ENCODE measurements at regions not wholly inside any gene's neighbourhood (a gene's known extent, or its start where the extent isn't known, plus 50 kb on each side); places are given as distances from the start of the nearest gene placed in this dataset.

DNA sequence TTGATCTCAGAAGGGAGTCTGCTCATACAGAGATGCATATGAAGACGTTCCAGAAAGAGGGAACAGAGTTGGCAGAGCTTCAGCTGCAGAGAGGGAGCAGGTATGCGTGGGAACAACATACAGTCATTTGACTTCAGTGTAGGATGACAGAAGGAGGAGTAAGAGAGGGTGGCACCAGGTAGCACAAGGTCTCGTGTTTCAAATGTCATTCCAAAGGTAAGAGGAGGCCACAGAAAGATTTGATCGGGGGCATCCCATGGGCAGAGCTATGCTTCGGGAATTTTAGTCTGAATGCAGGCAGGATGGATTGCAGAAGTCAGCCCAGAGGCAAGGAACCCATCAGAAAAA, 367.1 kb downstream of the CDK5RAP2 start:
- TF ChIP-seq EP300 (IDR thresholded peaks at IDR 0.05; ENCODE audit: low read depth) = no peak
- TF ChIP-seq, protein P1, sequence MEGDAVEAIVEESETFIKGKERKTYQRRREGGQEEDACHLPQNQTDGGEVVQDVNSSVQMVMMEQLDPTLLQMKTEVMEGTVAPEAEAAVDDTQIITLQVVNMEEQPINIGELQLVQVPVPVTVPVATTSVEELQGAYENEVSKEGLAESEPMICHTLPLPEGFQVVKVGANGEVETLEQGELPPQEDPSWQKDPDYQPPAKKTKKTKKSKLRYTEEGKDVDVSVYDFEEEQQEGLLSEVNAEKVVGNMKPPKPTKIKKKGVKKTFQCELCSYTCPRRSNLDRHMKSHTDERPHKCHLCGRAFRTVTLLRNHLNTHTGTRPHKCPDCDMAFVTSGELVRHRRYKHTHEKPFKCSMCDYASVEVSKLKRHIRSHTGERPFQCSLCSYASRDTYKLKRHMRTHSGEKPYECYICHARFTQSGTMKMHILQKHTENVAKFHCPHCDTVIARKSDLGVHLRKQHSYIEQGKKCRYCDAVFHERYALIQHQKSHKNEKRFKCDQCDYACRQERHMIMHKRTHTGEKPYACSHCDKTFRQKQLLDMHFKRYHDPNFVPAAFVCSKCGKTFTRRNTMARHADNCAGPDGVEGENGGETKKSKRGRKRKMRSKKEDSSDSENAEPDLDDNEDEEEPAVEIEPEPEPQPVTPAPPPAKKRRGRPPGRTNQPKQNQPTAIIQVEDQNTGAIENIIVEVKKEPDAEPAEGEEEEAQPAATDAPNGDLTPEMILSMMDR (IDR thresholded peaks at IDR 0.05) = no peak
- TF ChIP-seq POLR2A (IDR thresholded peaks at IDR 0.05) = no peak
- no peak for TF ChIP-seq POLR2AphosphoS5 (IDR thresholded peaks at IDR 0.05)
- Histone ChIP-seq H3K27me3 (no peaks in the 10 kb centered on the region), H3K36me3 (no peaks in the 10 kb centered on the region), H3K9me3 (no peaks in the 10 kb centered on the region), H3K4me1 (no peaks in the 10 kb centered on the region), H3K27ac (no peak overlapping the region), H3K4me3 (no peak overlapping the region)
- 55 to 58% methylated on average over 5 of the region's 5 CpGs for WGBS, 2 donors (ENCODE audit: low coverage in 1 of 2)
- no peak for DNase-seq
- intact Hi-C loops (cut with DNase I; ENCODE audit: low total_unique reads) (no loop called here), in situ Hi-C loops (cut with MboI; ENCODE audit: low pct_ligation_motif_present in 1 of 4, low pct_unique_long_range_greater_than_20kb in 1 of 4, low sequenced_read_pairs in 3 of 4) (no loop called here)

DNA sequence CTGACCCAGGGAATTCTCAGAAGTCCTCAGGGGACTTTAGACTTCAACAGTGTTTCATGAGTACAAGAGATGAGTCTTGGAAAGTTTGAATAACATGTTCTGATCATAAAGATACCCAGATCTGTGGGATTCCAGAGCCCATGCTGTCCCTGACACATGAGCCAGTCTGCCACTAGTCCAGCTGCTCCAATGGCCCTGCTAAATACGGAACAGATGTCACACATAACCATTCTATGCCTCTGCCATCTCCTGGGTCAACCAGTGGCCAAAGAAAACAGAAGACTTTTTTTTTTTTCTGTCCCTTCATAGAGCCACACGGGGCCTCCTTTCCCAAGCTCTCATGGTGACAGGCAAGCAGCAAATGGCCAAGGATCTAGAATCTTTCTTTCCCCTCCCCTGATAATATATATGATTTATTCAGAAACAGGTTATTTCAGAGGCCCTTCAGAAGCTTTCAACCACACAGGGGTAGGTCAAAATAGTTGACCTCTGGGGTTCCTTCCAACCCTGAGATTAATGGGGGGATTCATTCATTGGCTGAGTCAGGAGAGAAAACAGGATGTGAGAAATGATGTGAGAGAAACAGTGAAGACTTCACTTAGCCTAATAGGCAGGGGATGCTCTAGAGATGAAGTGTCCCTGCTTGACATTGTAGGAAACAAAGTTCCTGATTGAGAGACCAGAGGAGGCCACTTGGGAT, 367.7 kb downstream of the CDK5RAP2 start:
- Histone ChIP-seq H3K27ac (no peak overlapping the region), H3K36me3 (no peaks in the 10 kb centered on the region), H3K27me3 (no peaks in the 10 kb centered on the region), H3K4me3 (no peak overlapping the region), H3K4me1 (no peaks in the 10 kb centered on the region), H3K9me3 (no peaks in the 10 kb centered on the region)
- TF ChIP-seq POLR2AphosphoS5 (IDR thresholded peaks at IDR 0.05) (no peak), POLR2A (IDR thresholded peaks at IDR 0.05) (no peak), EP300 (IDR thresholded peaks at IDR 0.05; ENCODE audit: low read depth) (no peak)
- TF ChIP-seq, protein P1 (IDR thresholded peaks at IDR 0.05) = no peak
- intact Hi-C loops (cut with DNase I; ENCODE audit: low total_unique reads) (no loop called here), in situ Hi-C loops (cut with MboI; ENCODE audit: low pct_ligation_motif_present in 1 of 4, low pct_unique_long_range_greater_than_20kb in 1 of 4, low sequenced_read_pairs in 3 of 4) (no loop called here)
- no peak for DNase-seq
- WGBS, 2 donors (ENCODE audit: low coverage in 1 of 2) = 51% methylated on average over 2 of the region's 2 CpGs; no CpG with 5 or more reads in 1 of the 2 donors

DNA sequence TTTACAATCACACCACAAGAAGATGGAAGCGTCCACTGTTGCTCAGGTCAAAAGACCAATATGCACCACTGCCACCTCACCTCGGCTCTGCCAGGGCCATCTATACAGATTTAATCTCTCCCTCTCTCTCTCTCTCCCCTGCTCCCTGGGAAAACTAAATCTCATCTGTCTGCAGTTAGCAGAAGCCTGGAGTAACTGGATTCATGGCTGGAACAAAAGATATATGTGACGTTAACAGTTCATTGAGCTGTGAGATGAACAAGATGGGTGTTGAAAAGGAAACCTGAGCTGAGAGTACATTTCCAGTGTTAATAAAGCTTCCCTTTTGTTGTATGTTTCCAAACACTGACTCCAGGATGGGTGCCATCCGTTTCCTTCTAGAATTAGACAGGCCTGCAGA, 369.7 kb downstream of the CDK5RAP2 start:
- in situ Hi-C loops (cut with MboI; ENCODE audit: low pct_ligation_motif_present in 1 of 4, low pct_unique_long_range_greater_than_20kb in 1 of 4, low sequenced_read_pairs in 3 of 4) = no loop called here
- no peak for TF ChIP-seq EP300 (IDR thresholded peaks at IDR 0.05; ENCODE audit: low read depth)
- no peak for TF ChIP-seq POLR2AphosphoS5 (IDR thresholded peaks at IDR 0.05)
- TF ChIP-seq POLR2A (IDR thresholded peaks at IDR 0.05) = no peak
- TF ChIP-seq, protein P1 (IDR thresholded peaks at IDR 0.05) = no peak
- Histone ChIP-seq H3K4me1 (no peaks in the 10 kb centered on the region), H3K9me3 (no peaks in the 10 kb centered on the region), H3K36me3 (no peaks in the 10 kb centered on the region), H3K4me3 (no peak overlapping the region), H3K27ac (no peak overlapping the region), H3K27me3 (no peaks in the 10 kb centered on the region)
- 73 to 100% methylated on average over 1 to 4 of the region's 4 CpGs for WGBS, 2 donors (ENCODE audit: low coverage in 1 of 2)
- intact Hi-C loops (cut with DNase I; ENCODE audit: low total_unique reads) = no loop called here
- DNase-seq = no peak

DNA sequence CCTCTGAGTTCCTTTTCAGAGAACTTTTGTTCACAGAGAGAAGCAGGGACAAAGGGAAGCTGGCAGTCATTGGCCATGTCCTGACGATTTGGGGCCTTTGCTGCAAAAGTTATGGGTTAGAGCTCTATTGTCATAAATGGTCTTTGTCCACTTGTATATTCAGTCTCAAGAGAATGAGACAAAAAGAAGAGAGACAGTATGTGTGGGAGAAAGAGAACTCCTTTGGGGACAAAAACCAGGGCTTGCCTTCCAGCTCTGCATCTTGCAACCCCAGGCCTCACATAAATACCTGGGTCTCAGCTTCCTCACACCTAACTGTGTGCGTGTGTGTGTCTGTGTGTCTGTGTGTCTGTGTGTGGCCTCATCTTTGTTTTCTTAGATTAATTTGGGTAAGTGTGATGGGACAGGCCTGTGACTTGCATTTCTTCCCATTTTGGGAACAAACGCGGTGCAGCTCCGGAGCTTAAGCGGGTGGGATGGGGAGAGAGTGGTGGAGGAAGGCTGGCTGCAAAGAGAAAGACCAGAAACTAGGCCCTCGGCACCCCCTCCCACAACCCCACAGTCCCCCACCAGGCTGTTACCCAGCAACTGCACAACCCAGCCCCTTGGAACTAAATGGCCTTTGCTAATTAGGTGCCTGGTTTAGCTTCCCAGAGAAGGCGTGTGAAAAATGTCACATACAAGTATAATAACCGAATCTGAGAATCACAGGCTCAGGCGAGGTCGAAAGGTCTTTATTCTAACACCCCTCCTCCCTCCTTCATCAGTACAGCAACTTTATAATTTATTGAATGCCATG, 376.9 kb downstream of the CDK5RAP2 start:
- in situ Hi-C loops (cut with MboI; ENCODE audit: low pct_ligation_motif_present in 1 of 4, low pct_unique_long_range_greater_than_20kb in 1 of 4, low sequenced_read_pairs in 3 of 4) (no loop called here), intact Hi-C loops (cut with DNase I; ENCODE audit: low total_unique reads) (no loop called here)
- 35 to 57% methylated on average over 5 to 11 of the region's 11 CpGs for WGBS, 2 donors (ENCODE audit: low coverage in 1 of 2)
- DNase-seq = no peak
- H3K4me1 ChIP-seq = no peaks in the 10 kb centered on the region
- no peaks in the 10 kb centered on the region for H3K27me3 ChIP-seq
- H3K9me3 ChIP-seq = no peaks in the 10 kb centered on the region
- H3K36me3 ChIP-seq = no peaks in the 10 kb centered on the region
- no peak overlapping the region for H3K4me3 ChIP-seq
- TF ChIP-seq, protein P1 (IDR thresholded peaks at IDR 0.05) = no peak
- TF ChIP-seq POLR2A (IDR thresholded peaks at IDR 0.05) (no peak), POLR2AphosphoS5 (IDR thresholded peaks at IDR 0.05) (no peak), EP300 (IDR thresholded peaks at IDR 0.05; ENCODE audit: low read depth) (no peak)
- no peak overlapping the region for H3K27ac ChIP-seq
